HL-60 (cell line): ENCODE measurements at regions not wholly inside any gene's neighbourhood (a gene's known extent, or its start where the extent isn't known, plus 50 kb on each side); places are given as distances from the start of the nearest gene placed in this dataset.

Source experiments
- GABPA ChIP-seq: IDR thresholded peaks from 2 replicates; pipeline ENCODE4 v1.6.1; 2012; ENCODE audit warnings: low read depth
- POLR2AphosphoS5 ChIP-seq: IDR thresholded peaks from 2 replicates; pipeline ENCODE4 v1.6.1; 2012; ENCODE audit warnings: low read depth
- SPI1 ChIP-seq: IDR thresholded peaks from 2 replicates; pipeline ENCODE4 v1.6.1; 2012; ENCODE audit warnings: low read depth, mild to moderate bottlenecking, borderline replicate concordance
- TF ChIP-seq, protein P1 (sequence below): IDR thresholded peaks from 2 replicates; pipeline ENCODE4 v1.6.1; 2012; ENCODE audit warnings: low read depth; ENCODE audit not compliant: insufficient replicate concordance
- TF ChIP-seq, protein P2 (sequence below): IDR thresholded peaks from one replicate; pipeline ENCODE4 v1.5.1; 2011; ENCODE audit warnings: low read length, control low read depth, inconsistent platforms; ENCODE audit not compliant: insufficient read depth

DNA sequence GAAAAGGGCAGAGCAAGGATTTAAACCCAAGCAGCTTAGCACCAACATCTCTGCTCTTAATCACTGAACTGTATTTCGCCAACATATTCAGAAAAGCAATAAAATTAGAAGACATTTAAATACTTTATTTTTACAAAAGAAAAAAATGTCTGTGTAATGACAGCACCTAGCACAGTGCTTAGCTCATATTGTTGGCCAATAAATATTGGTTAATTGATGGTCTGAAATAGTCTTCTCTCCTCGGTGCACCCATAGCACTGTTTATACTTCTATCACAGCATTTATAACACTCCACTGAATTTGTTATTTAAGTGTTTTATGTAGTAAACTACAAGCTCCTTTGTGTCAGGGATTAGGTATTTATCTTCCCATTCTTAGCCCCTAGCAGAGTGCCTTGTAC, 70.9 kb upstream of the PLPPR4 start:
- TF ChIP-seq, protein P1, sequence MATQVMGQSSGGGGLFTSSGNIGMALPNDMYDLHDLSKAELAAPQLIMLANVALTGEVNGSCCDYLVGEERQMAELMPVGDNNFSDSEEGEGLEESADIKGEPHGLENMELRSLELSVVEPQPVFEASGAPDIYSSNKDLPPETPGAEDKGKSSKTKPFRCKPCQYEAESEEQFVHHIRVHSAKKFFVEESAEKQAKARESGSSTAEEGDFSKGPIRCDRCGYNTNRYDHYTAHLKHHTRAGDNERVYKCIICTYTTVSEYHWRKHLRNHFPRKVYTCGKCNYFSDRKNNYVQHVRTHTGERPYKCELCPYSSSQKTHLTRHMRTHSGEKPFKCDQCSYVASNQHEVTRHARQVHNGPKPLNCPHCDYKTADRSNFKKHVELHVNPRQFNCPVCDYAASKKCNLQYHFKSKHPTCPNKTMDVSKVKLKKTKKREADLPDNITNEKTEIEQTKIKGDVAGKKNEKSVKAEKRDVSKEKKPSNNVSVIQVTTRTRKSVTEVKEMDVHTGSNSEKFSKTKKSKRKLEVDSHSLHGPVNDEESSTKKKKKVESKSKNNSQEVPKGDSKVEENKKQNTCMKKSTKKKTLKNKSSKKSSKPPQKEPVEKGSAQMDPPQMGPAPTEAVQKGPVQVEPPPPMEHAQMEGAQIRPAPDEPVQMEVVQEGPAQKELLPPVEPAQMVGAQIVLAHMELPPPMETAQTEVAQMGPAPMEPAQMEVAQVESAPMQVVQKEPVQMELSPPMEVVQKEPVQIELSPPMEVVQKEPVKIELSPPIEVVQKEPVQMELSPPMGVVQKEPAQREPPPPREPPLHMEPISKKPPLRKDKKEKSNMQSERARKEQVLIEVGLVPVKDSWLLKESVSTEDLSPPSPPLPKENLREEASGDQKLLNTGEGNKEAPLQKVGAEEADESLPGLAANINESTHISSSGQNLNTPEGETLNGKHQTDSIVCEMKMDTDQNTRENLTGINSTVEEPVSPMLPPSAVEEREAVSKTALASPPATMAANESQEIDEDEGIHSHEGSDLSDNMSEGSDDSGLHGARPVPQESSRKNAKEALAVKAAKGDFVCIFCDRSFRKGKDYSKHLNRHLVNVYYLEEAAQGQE, result no peak
- TF ChIP-seq, protein P2, sequence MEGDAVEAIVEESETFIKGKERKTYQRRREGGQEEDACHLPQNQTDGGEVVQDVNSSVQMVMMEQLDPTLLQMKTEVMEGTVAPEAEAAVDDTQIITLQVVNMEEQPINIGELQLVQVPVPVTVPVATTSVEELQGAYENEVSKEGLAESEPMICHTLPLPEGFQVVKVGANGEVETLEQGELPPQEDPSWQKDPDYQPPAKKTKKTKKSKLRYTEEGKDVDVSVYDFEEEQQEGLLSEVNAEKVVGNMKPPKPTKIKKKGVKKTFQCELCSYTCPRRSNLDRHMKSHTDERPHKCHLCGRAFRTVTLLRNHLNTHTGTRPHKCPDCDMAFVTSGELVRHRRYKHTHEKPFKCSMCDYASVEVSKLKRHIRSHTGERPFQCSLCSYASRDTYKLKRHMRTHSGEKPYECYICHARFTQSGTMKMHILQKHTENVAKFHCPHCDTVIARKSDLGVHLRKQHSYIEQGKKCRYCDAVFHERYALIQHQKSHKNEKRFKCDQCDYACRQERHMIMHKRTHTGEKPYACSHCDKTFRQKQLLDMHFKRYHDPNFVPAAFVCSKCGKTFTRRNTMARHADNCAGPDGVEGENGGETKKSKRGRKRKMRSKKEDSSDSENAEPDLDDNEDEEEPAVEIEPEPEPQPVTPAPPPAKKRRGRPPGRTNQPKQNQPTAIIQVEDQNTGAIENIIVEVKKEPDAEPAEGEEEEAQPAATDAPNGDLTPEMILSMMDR, result no peak
- TF ChIP-seq POLR2AphosphoS5, result no peak
- TF ChIP-seq GABPA, result no peak
- TF ChIP-seq SPI1, result no peak
